Spleen (tissue), 7 donors: ENCODE measurements at regions not wholly inside any gene's neighbourhood (a gene's known extent, or its start where the extent isn't known, plus 50 kb on each side); places are given as distances from the start of the nearest gene placed in this dataset.

ENCODE experiments used
- CTCF ChIP-seq, 11 experiments: fragments of 200-600 bp in 7 of 11; fragments of 450-650 bp in 4 of 11; sonication (generic) in 4 of 11; IDR thresholded peaks in 8 of 11; conservative IDR thresholded peaks in 3 of 11; 1 replicate in 7 of 11; 2 replicates in 4 of 11; pipeline versions ENCODE4 v1.4.0 to v1.8.0; 2016 to 2021; ENCODE audit warnings: antibody characterized with exemption in 11 of 11, inconsistent platforms in 4 of 11, mild to moderate bottlenecking in 1 of 11
- POLR2A ChIP-seq, 3 donors: fragments of 450-650 bp; IDR thresholded peaks; one replicate each; pipeline ENCODE4 v1.5.1; 2017; ENCODE audit warnings: antibody characterized with exemption in 3 of 3, mild to moderate bottlenecking in 1 of 3
- donor health status: DM: no; HTN: no; CAD: no; lungs with moderate emphysema.
- donor health status: DM: no; HTN: no; CAD: no.
- donor health status: DM: no; HTN: no; CAD: no.

DNA sequence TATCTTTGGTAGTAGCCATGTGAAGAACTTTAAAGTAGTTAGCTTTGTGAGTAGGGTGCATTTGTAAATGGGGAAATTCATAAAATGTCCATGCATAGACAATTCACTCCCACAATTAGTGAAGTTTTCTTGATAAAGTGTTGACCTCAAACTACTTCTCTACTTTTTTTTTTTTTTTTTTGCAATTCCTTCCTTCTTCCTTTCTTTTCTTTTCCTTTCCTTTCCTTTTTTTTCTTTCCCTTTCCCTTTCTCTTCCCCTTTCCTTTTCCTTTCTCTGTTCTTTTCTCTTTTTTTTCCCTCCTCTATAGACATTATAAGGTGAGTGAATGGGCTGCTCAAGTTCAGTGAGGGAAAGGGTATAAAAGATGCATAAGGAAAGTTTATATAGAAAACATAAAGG, 184.2 kb downstream of the PTEN start:
- TF ChIP-seq POLR2A (IDR thresholded peaks at IDR 0.05) (no peak), CTCF (IDR thresholded peaks at IDR 0.05 in 8 of 11, conservative IDR thresholded peaks at IDR 0.05 in 3 of 11) (no peak)
